ENCODE measurements at regions not wholly inside any gene's neighbourhood (a gene's known extent, or its start where the extent isn't known, plus 50 kb on each side); places are given as distances from the start of the nearest gene placed in this dataset.
"Not testable (repeated sequence)": the region's sequence is repeated elsewhere in the genome, so short reads cannot be mapped to it uniquely, and the experiment has no call there.

GRCh38 chr4:23097251-23097650, 404.5 kb downstream of the GBA3 start:
- TF ChIP-seq CTCF (IDR thresholded peaks at IDR 0.05; ENCODE audit: extremely low read depth, missing control alignments) = no peak
- no peak for DNase-seq (ENCODE audit: low spot score)

DNA sequence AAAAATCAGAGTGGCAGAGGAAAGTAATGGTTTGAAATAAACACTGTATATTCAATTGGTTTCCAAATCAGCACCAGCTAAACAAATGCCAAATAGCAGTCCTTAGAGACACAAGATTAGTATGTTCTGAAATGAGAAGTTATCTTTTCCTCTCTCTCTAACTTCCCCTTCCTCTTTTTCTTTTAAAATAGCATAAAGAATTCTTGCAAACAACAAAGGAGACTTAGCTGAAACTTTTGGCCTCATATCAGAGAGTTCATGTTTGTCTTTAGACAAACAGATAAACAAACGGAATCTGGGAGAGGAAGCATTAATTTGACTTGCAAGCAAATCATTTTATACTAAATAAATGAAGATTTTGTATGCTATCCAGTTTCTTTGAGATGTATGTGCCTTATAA, 399.0 kb downstream of the GBA3 start:
- TF ChIP-seq CTCF (IDR thresholded peaks at IDR 0.05; ENCODE audit: extremely low read depth, missing control alignments) = no peak
- DNase-seq (ENCODE audit: low spot score) = no peak

GRCh38 chr4:23085249-23085568, 392.5 kb downstream of the GBA3 start:
- TF ChIP-seq CTCF (IDR thresholded peaks at IDR 0.05; ENCODE audit: extremely low read depth, missing control alignments) = no peak
- DNase-seq (ENCODE audit: low spot score) = no peak

DNA sequence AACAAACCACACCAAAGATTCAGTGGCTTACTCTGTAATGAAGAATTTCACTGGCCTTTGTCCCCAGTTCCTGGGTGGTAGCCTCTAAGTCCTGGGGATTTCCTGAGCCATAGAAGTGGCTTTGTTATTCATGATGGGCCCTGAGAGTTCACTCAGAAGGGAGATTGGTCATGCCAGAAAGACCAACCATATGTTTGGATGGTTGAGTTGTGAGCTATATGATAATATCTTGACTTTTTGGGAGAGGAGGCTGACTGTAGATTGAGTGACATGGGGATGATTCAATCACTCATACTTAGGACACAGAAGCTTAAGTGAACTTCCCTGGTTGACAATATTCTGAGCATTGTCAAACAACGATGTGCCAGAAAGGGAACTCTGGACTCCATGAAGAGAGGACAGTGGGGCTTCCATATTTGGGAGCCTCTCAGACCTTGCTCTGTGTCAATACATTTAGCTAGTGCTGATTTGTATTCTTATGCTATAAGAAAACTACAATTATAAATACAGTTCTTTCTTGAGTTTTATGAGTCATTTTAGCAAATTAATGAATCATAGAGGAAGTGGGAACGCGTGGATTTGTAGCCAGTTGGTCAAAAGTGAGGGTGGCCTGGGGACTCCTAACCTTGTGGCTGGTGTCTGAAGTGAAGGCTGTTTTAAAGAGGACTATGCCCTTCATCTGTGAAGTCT, 392.0 kb downstream of the GBA3 start:
- no peak for DNase-seq (ENCODE audit: low spot score)
- TF ChIP-seq CTCF (IDR thresholded peaks at IDR 0.05; ENCODE audit: extremely low read depth, missing control alignments) = no peak

DNA sequence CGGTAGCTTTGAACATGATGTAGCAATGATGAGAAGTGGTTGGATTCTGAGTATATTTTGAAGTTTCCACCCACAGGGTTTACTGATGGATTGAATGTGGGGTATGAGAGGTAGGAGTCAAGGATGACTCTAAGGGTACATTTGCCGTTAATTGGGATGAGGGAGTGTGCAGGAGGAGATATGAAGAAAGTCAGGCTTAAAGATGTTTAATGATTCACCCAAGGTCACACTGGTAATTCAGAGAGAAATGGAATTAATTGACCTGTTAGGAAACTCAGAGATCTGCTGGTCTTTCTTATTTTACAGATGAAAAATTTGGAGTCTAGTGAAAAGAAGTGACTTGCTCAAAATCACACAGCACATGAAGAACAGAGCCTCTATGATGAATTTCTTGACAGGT, 390.7 kb downstream of the GBA3 start:
- TF ChIP-seq CTCF (IDR thresholded peaks at IDR 0.05; ENCODE audit: extremely low read depth, missing control alignments) = no peak

GRCh38 chr4:23080171-23080570, 387.4 kb downstream of the GBA3 start:
- DNase-seq (ENCODE audit: low spot score) = not testable (repeated sequence)

More for the DNA sequence above, 390.7 kb downstream of the GBA3 start:
- no peak for DNase-seq (ENCODE audit: low spot score)

GRCh38 chr4:23070848-23071570, 378.3 kb downstream of the GBA3 start:
- no peak for DNase-seq (ENCODE audit: low spot score)
- no peak for TF ChIP-seq CTCF (IDR thresholded peaks at IDR 0.05; ENCODE audit: extremely low read depth, missing control alignments)

DNA sequence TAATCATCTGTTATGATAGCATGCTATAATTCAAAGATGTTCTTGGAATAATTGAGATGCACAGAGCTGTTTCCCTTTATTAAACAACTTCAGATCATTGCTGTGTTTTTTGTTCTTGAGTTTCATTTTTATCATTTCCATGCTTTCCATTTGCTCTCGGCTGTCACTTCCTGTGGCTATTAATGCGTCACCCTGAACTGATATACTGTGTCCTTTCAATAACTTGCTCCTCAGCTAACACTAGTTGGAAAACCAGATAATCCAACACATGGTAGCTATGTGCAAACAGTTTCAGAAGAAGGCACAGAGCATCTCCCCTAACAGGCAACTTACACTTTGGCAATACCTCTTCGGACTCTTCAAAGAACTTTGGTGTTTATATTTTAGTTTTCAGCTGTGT, 376.0 kb downstream of the GBA3 start:
- DNase-seq (ENCODE audit: low spot score) = no peak
- no peak for TF ChIP-seq CTCF (IDR thresholded peaks at IDR 0.05; ENCODE audit: extremely low read depth, missing control alignments)

Measured in GM20000 (cell line).